ENCODE measurements at regions not wholly inside any gene's neighbourhood (a gene's known extent, or its start where the extent isn't known, plus 50 kb on each side); places are given as distances from the start of the nearest gene placed in this dataset.

DNA sequence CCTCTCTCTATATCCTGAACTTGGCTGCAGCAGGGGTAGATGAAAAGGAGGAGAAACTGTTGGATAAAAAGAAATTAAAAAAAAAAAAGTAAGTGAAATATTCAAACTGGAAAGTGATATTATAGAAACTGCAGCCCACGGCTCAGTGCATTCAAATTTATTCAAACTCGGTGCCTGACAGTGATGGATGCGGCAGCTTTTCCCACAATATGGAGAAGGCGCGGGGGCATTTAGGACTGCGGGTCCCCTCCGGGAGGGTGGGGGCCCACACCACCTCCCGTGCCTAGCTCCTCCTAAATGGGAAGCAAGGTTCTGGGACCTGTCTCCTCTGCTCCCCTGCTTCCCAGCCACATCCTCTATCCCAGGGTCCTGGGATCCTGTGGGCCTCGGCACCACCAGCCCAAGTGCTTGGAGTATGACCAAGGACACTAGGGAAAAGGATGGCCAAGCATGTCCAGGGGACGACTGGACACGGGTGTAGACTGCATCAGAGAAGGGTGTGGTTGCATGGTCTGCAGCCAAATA is 82.4 kb downstream of the HIF1AN start:
- H3K27me3 ChIP-seq (ENCODE audit: insufficient read depth, low read length) = peaks cover 33% of the 10 kb centered on the region; the same call in 1 of the 2 replicates
- no peak for ATAC-seq
- H3K36me3 ChIP-seq (ENCODE audit: control insufficient read depth in 1 of 2, insufficient read depth in 2 of 2, low read length in 2 of 2) = no peaks in the 10 kb centered on the region
- no peak overlapping the region for H3K27ac ChIP-seq (ENCODE audit: low read depth, low read length)
- no peaks in the 10 kb centered on the region for H3K79me2 ChIP-seq (ENCODE audit: insufficient read depth, low read length)
- H4K20me1 ChIP-seq (ENCODE audit: insufficient read depth) = no peaks in the 10 kb centered on the region
- no peak for DNase-seq (ENCODE audit: low read depth, low spot score)
- POLR2A ChIA-PET = no interaction called here
- TF ChIP-seq ELF1 (IDR thresholded peaks at IDR 0.05; ENCODE audit: borderline replicate concordance, low read depth) (no peak), ZNF274 (IDR thresholded peaks at IDR 0.05; ENCODE audit: low read depth, low read length) (no peak), POLR2A (IDR thresholded peaks at IDR 0.05; ENCODE audit: borderline replicate concordance, extremely low read depth, insufficient read depth, insufficient read length) (no peak), CEBPB (IDR thresholded peaks at IDR 0.05; ENCODE audit: low read depth) (no peak), CTCF (IDR thresholded peaks at IDR 0.05 in 2 of 3, conservative IDR thresholded peaks at IDR 0.05 in 1 of 3; ENCODE audit: borderline replicate concordance in 1 of 3, insufficient read depth in 1 of 3, low read depth in 2 of 3, low read length in 2 of 3) (no peak), TCF7L2 (IDR thresholded peaks at IDR 0.05; ENCODE audit: borderline replicate concordance, extremely low read depth, insufficient read depth, insufficient read length) (no peak), ZFX (IDR thresholded peaks at IDR 0.05) (no peak), REST (IDR thresholded peaks at IDR 0.05; ENCODE audit: low read depth) (no peak), SRF (IDR thresholded peaks at IDR 0.05; ENCODE audit: low read depth) (no peak)
- TF ChIP-seq, protein P1, sequence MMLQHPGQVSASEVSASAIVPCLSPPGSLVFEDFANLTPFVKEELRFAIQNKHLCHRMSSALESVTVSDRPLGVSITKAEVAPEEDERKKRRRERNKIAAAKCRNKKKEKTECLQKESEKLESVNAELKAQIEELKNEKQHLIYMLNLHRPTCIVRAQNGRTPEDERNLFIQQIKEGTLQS (IDR thresholded peaks at IDR 0.05) = no peak
- no peak overlapping the region for H2AFZ ChIP-seq (ENCODE audit: low read depth, low read length, poor library complexity, severe bottlenecking)
- no peaks in the 10 kb centered on the region for H3K9me2 ChIP-seq (ENCODE audit: insufficient read depth)
- H3K4me3 ChIP-seq (replicated peaks in 1 of 2; ENCODE audit: low read depth in 1 of 2, low read length in 2 of 2) = no peak overlapping the region
- no peak overlapping the region for H3K9ac ChIP-seq (ENCODE audit: low read length)
- H3K4me1 ChIP-seq (ENCODE audit: control insufficient read depth in 1 of 2, insufficient read depth in 2 of 2, low read length in 2 of 2) = no peaks in the 10 kb centered on the region
- BruUV-seq (replicated peaks) = no TSS peak
- no peaks in the 10 kb centered on the region for H3K9me3 ChIP-seq (ENCODE audit: control insufficient read depth in 1 of 2, insufficient read depth in 1 of 2, low read depth in 1 of 2, low read length in 2 of 2)
- RAD21 ChIA-PET (ENCODE audit: low non-redundant PET in 1 of 2, low total read pairs in 2 of 2, uncharacterized antibody in 2 of 2, unreplicated experiment in 2 of 2) = no interaction called here
- CTCF ChIA-PET = interaction anchor here (1.3 kb wide), 1 partner anchor 20 kb away, joined by 4 read pairs; no protein-coding TSS in a partner anchor
- H3K4me2 ChIP-seq (ENCODE audit: low read length) = no peak overlapping the region
- intact Hi-C loops (cut with micrococcal nuclease) = no loop called here

Measured in HCT116 (cell line).